RWPE2 (cell line): ENCODE measurements at regions not wholly inside any gene's neighbourhood (a gene's known extent, or its start where the extent isn't known, plus 50 kb on each side); places are given as distances from the start of the nearest gene placed in this dataset.

Experiments used
- ATAC-seq: fragments of 200-7000 bp; cut with Tn5 transposase; 3 replicates; pipeline ENCODE4 v1.9.1; 2021; ENCODE audit warnings: low read depth
- DNase-seq: peaks from one replicate; pipeline ENCODE4 v3.0.0-alpha.2; 2020; ENCODE audit warnings: low spot score
- H3K27ac ChIP-seq: fragments of 450-650 bp; 2 replicates; pipeline ENCODE4 v1.5.1; 2017; ENCODE audit warnings: mild to moderate bottlenecking; ENCODE audit not compliant: poor library complexity, severe bottlenecking
- H3K27me3 ChIP-seq: fragments of 250-450 bp; sonication (Bioruptor Pico); 2 replicates; pipeline ENCODE4 v1.5.1; 2021; ENCODE audit warnings: mild to moderate bottlenecking, moderate library complexity; ENCODE audit not compliant: insufficient read depth, poor library complexity, severe bottlenecking
- H3K36me3 ChIP-seq: fragments of 250-450 bp; sonication (Bioruptor Pico); 2 replicates; pipeline ENCODE4 v1.5.1; 2020; ENCODE audit warnings: low read depth, mild to moderate bottlenecking, moderate library complexity
- H3K4me1 ChIP-seq: fragments of 250-450 bp; sonication (Bioruptor Pico); 2 replicates; pipeline ENCODE4 v1.5.1; 2021; ENCODE audit warnings: mild to moderate bottlenecking, moderate library complexity; ENCODE audit not compliant: insufficient read depth, poor library complexity, severe bottlenecking
- H3K4me3 ChIP-seq: fragments of 250-450 bp; sonication (Bioruptor Pico); 2 replicates; pipeline ENCODE4 v1.5.1; 2021; ENCODE audit warnings: mild to moderate bottlenecking, moderate library complexity; ENCODE audit not compliant: severe bottlenecking
- H3K9me3 ChIP-seq: fragments of 250-450 bp; sonication (Bioruptor Pico); 2 replicates; pipeline ENCODE4 v1.5.1; 2021; ENCODE audit warnings: mild to moderate bottlenecking, moderate library complexity; ENCODE audit not compliant: severe bottlenecking
- TF ChIP-seq, protein P1 (sequence below): fragments of 450-650 bp; IDR thresholded peaks from one replicate; pipeline ENCODE4 v1.5.1; 2017; ENCODE audit warnings: mild to moderate bottlenecking, moderate library complexity; ENCODE audit not compliant: poor library complexity, severe bottlenecking

DNA sequence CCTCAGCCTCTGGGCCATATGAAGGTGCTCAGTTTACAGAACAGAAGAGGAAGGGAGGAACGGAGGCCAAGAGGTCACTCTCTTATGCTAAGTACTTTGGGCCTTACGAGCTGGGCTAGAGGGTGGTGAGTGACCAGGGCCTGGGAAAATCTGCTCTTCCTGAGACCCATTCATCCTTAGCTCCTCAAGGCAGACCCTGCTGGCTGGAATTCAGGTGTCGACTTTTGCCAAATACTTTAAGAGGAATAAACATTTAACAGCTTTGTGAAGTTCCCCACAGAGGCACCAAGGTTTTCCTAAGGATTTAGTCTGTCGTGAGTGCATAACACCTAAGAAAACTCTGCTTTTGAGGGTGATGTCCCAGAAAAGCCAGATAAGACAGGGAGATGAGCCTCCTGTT is 129.7 kb upstream of the SIX2 start:
- Histone ChIP-seq H3K27me3 (no peaks in the 10 kb centered on the region), H3K27ac (no peak overlapping the region), H3K4me1 (no peaks in the 10 kb centered on the region), H3K4me3 (no peak overlapping the region), H3K36me3 (no peaks in the 10 kb centered on the region), H3K9me3 (no peaks in the 10 kb centered on the region)
- ATAC-seq (no peak), DNase-seq (no peak)
- TF ChIP-seq, protein P1, sequence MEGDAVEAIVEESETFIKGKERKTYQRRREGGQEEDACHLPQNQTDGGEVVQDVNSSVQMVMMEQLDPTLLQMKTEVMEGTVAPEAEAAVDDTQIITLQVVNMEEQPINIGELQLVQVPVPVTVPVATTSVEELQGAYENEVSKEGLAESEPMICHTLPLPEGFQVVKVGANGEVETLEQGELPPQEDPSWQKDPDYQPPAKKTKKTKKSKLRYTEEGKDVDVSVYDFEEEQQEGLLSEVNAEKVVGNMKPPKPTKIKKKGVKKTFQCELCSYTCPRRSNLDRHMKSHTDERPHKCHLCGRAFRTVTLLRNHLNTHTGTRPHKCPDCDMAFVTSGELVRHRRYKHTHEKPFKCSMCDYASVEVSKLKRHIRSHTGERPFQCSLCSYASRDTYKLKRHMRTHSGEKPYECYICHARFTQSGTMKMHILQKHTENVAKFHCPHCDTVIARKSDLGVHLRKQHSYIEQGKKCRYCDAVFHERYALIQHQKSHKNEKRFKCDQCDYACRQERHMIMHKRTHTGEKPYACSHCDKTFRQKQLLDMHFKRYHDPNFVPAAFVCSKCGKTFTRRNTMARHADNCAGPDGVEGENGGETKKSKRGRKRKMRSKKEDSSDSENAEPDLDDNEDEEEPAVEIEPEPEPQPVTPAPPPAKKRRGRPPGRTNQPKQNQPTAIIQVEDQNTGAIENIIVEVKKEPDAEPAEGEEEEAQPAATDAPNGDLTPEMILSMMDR = no peak

DNA sequence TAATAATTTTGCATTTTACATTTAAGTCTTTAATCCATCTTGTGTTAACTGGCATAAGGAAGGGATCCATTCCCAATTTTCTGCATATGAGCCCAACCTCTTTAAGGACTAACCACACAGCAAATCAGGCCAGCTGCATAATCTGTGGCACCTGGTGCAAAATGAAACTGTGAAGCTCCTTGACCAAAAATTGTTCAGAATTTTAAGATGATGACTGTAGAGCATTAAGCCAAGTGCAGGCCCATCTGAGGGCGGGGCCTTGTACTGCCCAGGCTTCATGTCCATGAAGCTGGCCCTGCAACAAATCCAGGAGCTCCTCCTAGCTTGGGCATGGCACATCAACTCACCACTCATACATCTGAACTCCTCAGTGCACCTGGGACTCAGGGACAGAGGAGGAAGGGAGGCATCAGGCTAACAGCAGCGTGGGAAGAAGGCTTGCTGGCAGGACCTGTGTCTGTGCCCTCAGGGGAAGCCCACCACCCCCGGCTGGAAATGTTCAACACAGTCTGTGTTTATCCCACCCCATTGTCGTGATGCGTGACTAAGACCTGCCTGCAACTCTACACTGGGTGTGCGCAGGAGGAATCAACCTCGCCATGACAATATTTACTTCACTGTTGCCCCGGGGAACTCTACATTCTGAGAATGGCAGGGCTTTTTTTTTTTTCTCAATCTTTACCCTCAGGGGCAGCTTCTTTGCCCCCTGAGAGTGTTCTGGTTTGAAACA is 128.9 kb upstream of the SIX2 start:
- Histone ChIP-seq H3K36me3 (no peaks in the 10 kb centered on the region), H3K27ac (no peak overlapping the region), H3K27me3 (no peaks in the 10 kb centered on the region), H3K4me3 (no peak overlapping the region), H3K4me1 (no peaks in the 10 kb centered on the region), H3K9me3 (no peaks in the 10 kb centered on the region)
- TF ChIP-seq, protein P1 = no peak
- no peak for ATAC-seq
- DNase-seq = no peak

DNA sequence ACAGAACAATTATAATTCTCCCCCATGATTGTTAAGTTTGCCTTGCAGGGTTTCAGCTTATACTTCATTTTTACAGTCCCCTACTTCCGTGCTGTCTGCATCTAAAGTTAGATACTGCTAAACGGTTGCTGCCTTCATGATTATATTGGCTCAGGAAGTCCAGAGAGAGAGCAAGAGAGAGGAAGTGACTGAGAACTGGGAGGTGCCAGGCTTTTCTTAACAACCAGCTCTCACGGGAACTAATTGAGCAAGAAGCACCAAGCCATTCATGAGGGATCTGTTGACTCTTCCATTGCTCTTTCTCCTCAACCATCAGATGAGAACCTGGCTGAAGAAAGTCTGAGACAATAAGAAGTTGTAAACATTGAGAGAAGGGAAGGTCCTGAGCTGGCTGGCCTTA is 125.5 kb upstream of the SIX2 start:
- Histone ChIP-seq H3K36me3 (no peaks in the 10 kb centered on the region), H3K4me3 (no peak overlapping the region), H3K4me1 (no peaks in the 10 kb centered on the region), H3K9me3 (no peaks in the 10 kb centered on the region), H3K27me3 (no peaks in the 10 kb centered on the region), H3K27ac (no peak overlapping the region)
- TF ChIP-seq, protein P1 = no peak
- DNase-seq = no peak
- ATAC-seq = peak; percentile 58

DNA sequence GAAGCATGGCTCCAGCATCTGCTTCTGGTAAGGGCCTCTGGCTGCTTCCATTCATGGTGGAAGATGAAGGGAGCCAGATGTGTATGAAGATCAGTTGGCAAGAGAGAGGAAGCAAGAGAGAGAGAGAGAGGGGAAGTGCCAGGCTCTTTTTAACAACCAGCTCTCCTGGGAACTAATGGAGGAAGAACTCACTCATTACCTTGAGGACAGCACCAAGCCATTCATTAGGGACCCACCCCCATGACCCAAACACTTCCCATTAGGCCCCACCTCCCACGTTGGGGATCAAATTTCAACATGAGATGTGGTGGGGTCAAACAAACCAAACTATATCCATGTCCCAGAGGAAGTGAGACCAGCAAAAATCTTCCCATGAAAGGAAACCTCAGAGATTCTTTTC is 124.8 kb upstream of the SIX2 start:
- Histone ChIP-seq H3K27me3 (no peaks in the 10 kb centered on the region), H3K4me3 (no peak overlapping the region), H3K4me1 (peaks cover 2% of the 10 kb centered on the region), H3K9me3 (no peaks in the 10 kb centered on the region), H3K36me3 (no peaks in the 10 kb centered on the region), H3K27ac (no peak overlapping the region)
- ATAC-seq = no peak
- DNase-seq = no peak
- TF ChIP-seq, protein P1 = no peak

DNA sequence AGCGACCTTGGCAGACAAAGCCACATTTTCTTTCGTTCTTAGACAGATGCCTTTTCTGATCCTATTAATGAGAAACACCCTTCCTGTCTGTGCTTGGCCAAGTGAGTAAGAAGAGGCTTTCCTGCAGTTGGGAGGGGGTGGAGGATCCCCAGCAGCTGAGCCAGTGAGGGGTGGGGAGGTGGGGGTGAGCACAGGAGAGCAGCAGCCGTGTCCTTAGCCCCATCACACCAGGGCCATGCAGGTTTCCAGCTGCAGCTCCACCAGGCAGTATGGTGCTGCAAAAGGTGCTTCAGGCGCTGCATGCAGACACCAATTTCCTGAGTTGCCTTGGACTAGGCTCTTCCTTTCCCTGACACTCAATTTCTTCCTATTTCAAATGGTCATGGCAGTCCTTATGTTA is 123.3 kb upstream of the SIX2 start:
- DNase-seq = no peak
- Histone ChIP-seq H3K4me1 (peaks cover 5% of the 10 kb centered on the region), H3K36me3 (no peaks in the 10 kb centered on the region), H3K9me3 (no peaks in the 10 kb centered on the region), H3K27me3 (no peaks in the 10 kb centered on the region), H3K27ac (no peak overlapping the region), H3K4me3 (no peak overlapping the region)
- TF ChIP-seq, protein P1 = no peak
- no peak for ATAC-seq
